ENCODE measurements at regions not wholly inside any gene's neighbourhood (a gene's known extent, or its start where the extent isn't known, plus 50 kb on each side); places are given as distances from the start of the nearest gene placed in this dataset.
A peak's percentile ranks its signal among the peaks of the same experiment; 100 is the strongest.

DNA sequence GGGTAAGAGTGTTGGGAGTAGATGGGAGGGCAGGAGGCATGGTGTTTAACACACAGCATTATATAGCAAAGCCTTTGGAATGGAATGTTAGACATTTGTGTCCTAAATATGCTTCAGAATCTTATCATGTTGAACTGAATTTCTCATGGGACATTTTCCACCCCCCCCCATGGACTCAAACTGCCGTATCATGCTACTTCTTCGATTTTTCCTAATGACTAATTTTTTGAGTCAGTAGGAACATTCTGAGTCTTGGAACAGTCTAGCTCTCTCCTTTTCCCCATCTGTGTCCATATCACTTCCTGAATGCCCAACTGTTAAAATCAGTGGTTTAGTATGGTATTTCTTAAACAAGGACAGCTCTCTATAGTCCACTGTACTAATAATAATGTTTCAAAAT lies 380.6 kb downstream of the TLE4 start:
- peaks cover 12% of the 10 kb centered on the region for H3K9me3 Mint-ChIP-seq
- H3K27ac Mint-ChIP-seq = no peak overlapping the region
- H3K4me3 Mint-ChIP-seq = no peak overlapping the region
- ATAC-seq = no peak
- H3K36me3 Mint-ChIP-seq = peaks cover 11% of the 10 kb centered on the region
- H3K4me1 Mint-ChIP-seq = no peaks in the 10 kb centered on the region
- H3K27me3 Mint-ChIP-seq = no peaks in the 10 kb centered on the region

DNA sequence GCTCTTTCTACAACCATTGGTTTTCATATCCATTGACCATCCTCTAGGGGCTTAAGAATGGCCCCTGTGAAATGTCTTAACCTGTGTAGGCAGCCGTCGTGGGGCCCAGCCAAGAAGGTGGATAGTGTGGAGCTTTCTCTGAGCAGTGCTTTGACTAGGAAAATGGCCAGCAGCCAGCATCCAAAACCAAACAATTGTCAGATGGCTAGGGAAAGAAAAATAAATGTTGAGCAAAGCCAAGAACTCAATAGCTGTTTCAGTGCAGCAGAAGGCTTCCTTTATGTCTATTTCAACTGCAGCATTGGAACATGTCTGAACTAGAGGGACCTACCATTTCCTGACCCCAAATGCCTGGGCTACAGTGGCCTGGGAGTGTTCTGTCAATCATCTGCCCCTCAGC lies 374.9 kb downstream of the TLE4 start:
- Mint-ChIP-seq H3K9me3 (peaks cover 2% of the 10 kb centered on the region), H3K27me3 (no peaks in the 10 kb centered on the region), H3K36me3 (no peaks in the 10 kb centered on the region), H3K27ac (no peak overlapping the region), H3K4me3 (no peak overlapping the region), H3K4me1 (peaks cover 6% of the 10 kb centered on the region)
- ATAC-seq = no peak

DNA sequence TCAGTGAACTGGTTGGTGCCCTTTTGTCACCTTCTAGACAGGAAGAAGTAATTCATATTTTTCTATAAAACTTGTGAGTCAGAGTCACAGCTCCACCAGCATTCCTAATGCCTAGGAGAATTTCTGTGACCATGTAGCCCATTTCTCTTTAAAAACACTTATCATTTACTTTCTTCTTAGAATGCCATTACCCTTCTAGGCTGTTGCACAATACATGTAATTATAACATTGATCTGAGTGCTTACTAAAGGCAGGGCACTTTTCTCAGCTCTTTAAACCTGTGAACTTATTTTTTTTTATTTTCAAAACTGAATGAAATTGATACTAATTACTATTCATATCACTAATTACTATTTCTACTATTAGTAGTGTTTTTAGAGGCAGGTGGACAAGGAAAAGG lies 373.7 kb downstream of the TLE4 start:
- Mint-ChIP-seq H3K27ac (no peak overlapping the region), H3K27me3 (no peaks in the 10 kb centered on the region), H3K4me3 (no peak overlapping the region), H3K4me1 (peaks cover 6% of the 10 kb centered on the region), H3K36me3 (no peaks in the 10 kb centered on the region), H3K9me3 (peaks cover 2% of the 10 kb centered on the region)
- no peak for ATAC-seq

DNA sequence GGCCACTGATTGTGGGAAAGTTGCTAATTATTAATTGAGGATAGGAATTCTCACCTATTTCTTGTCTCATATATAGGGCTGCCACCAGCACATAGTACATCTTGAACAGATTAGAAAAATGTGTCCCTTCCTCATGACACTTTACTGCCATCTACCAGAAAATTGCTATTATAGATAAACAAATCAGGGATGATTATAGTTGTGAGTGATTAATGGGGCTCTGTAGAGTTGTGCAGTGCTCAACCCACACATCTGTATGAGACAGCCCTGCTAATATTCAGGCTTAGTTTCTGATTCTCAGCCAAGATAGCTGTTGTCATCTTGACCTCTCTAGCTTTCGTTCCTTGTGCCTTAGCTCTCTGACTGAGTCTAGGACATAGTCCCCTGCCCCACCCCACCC lies 373.3 kb downstream of the TLE4 start:
- peak; percentile 48 for ATAC-seq
- no peaks in the 10 kb centered on the region for H3K27me3 Mint-ChIP-seq
- H3K9me3 Mint-ChIP-seq = peaks cover 2% of the 10 kb centered on the region
- no peaks in the 10 kb centered on the region for H3K36me3 Mint-ChIP-seq
- H3K4me1 Mint-ChIP-seq = peaks cover 6% of the 10 kb centered on the region
- no peak overlapping the region for H3K27ac Mint-ChIP-seq
- no peak overlapping the region for H3K4me3 Mint-ChIP-seq

DNA sequence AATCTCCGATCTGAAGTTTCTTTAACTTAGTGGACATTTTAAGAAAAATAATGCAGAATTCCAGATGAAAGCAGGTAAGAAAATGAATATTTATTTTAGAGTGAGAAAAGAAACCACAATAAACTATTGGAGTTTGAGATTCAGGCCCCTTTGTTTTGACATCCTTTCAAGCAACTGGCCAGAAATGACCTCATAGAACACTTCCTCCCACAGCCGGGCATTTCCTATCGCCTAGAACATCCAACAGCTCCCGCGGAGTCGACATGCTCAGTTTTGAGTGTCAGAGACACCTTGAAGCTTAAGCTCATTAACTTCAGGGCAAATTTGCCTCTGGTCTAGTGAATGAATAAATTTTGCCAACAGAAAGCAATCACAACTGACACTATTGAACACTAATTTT lies 369.2 kb downstream of the TLE4 start:
- H3K27me3 Mint-ChIP-seq = no peaks in the 10 kb centered on the region
- H3K27ac Mint-ChIP-seq = no peak overlapping the region
- peaks cover 12% of the 10 kb centered on the region for H3K4me1 Mint-ChIP-seq
- no peak for ATAC-seq
- H3K9me3 Mint-ChIP-seq = peaks cover 6% of the 10 kb centered on the region
- H3K4me3 Mint-ChIP-seq = no peak overlapping the region
- H3K36me3 Mint-ChIP-seq = no peaks in the 10 kb centered on the region

DNA sequence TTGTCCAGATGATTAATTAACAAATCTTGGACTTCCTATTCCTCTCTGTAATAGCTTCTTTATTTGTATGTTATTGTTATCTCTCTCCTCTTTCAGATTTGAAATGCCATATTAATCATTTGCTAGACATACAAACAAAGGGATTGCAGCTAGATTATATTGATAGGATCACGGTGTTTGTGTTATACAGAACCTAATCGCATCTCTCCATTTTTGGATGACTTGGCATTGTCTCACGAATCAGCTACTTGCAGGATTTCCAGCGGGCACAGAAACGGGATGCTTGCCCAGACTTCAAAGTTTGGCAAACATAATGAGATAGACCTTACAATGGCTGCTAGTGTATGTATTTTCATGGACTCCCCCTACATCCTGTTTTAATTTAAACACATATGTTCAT lies 368.1 kb downstream of the TLE4 start:
- H3K27ac Mint-ChIP-seq = no peak overlapping the region
- peaks cover 6% of the 10 kb centered on the region for H3K9me3 Mint-ChIP-seq
- peaks cover 12% of the 10 kb centered on the region for H3K4me1 Mint-ChIP-seq
- no peaks in the 10 kb centered on the region for H3K36me3 Mint-ChIP-seq
- no peak overlapping the region for H3K4me3 Mint-ChIP-seq
- no peaks in the 10 kb centered on the region for H3K27me3 Mint-ChIP-seq
- ATAC-seq = no peak

DNA sequence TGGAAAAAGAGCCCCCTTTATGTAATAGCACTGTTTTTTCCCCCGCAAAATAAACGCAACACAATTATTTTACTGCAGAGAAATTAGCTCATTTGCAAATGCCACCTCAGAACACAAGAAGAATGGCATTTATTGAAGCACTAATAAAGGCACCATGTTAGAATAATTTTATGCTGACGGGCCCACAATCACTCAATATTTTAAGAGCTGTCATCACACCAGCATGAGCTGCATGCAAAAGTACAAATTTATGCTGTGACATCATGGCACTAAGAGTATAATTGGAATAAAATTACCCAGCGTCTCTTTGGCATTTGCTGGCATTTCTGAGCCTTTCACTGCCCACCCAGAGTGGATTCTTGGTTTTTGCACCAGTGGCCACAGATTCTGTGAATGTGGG lies 364.6 kb downstream of the TLE4 start:
- ATAC-seq = no peak
- H3K4me3 Mint-ChIP-seq = no peak overlapping the region
- H3K27me3 Mint-ChIP-seq = no peaks in the 10 kb centered on the region
- H3K9me3 Mint-ChIP-seq = peaks cover 6% of the 10 kb centered on the region
- no peak overlapping the region for H3K27ac Mint-ChIP-seq
- peaks cover 7% of the 10 kb centered on the region for H3K4me1 Mint-ChIP-seq
- H3K36me3 Mint-ChIP-seq = no peaks in the 10 kb centered on the region

DNA sequence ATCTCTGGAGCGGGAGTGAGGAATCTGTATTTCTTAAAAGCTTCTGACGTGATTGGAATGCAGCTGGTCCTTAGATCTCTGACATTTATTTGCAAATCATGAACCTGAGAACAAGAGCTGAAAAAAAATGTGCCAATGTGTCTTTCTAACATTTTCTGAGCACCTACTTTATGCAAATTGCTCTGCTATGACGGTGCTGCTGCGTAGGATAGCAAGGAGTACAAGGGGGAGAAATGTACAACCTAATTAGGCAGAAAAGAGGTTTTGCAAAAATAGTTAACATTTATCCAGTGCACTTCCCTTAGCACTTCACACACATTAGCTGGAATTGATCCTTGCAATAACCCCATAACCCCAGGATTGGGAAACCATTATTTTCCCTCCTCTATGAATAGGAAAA lies 357.5 kb downstream of the TLE4 start:
- Mint-ChIP-seq H3K36me3 (no peaks in the 10 kb centered on the region), H3K27me3 (no peaks in the 10 kb centered on the region), H3K27ac (no peak overlapping the region), H3K4me1 (peaks cover 11% of the 10 kb centered on the region), H3K4me3 (no peak overlapping the region), H3K9me3 (no peaks in the 10 kb centered on the region)
- no peak for ATAC-seq

DNA sequence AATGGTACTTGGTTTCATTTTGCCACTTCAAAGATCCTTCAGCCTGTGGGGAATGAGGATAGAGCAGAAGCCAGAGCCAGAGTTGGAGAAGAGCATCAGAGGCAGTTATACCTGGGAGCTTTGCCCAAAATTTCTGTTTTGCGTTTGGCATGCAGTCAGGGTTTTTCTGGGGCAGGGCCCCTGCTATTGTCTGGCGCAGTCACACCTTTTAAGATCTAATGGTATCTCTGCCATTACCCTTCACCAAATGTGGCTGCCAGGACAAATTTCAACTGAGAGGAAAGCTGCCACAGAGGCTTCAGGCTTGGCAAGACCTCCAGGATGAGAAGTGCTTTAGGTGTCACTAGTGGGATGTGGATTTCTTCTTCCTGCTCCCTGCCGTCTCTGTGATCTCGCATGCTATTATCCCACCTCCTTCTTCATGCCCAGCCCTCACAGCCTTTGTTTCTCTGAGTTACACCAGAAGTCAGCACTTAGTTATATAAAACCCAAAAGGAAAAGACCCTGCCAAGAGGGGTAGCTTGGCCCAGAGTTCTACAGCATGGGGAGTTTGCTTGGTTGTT lies 357.0 kb downstream of the TLE4 start:
- Mint-ChIP-seq H3K27me3 (no peaks in the 10 kb centered on the region), H3K27ac (no peak overlapping the region), H3K4me1 (peaks cover 13% of the 10 kb centered on the region), H3K9me3 (no peaks in the 10 kb centered on the region), H3K36me3 (no peaks in the 10 kb centered on the region), H3K4me3 (no peak overlapping the region)
- no peak for ATAC-seq

DNA sequence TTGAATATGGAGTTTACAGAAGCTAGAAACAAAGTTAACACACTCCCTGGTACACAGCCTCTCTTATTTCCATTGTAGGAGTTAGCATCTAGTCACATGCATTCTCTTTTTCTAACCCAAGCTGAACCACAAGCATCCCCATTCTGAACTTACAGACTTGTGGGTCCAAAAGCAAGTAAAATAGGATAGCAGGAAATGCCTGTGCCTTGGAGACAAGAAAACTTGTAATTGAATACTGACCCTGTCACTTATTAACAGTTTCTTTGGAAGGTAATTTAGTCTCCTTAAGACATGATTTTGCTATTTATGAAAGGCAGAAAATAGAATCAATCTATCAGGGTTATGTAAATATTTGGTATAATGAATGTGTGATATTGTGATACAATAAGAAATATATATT lies 353.6 kb downstream of the TLE4 start:
- H3K27ac Mint-ChIP-seq = peak overlapping the region; percentile 15
- no peaks in the 10 kb centered on the region for H3K9me3 Mint-ChIP-seq
- ATAC-seq = no peak
- H3K36me3 Mint-ChIP-seq = no peaks in the 10 kb centered on the region
- H3K27me3 Mint-ChIP-seq = no peaks in the 10 kb centered on the region
- H3K4me1 Mint-ChIP-seq = peaks cover 18% of the 10 kb centered on the region
- H3K4me3 Mint-ChIP-seq = no peak overlapping the region

DNA sequence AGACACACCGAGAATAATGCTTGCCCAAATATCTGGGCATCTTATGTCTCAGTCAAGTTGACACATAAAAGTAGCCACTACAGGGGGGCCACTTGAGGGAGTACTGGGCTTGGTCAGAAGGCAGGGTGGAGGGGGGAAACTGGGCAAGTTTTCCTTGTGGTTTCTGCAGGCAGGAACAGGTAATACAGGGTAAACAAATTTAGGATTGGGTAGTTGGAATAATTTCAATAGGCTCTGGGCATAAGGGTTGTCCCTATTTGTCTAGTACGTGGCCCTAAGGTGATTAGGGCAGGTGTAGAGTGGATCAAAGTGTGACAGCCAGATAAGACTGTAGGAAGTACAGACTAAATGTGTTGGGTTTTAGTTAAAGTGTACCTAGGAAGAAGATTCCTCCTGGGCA lies 353.1 kb downstream of the TLE4 start:
- ATAC-seq = no peak
- Mint-ChIP-seq H3K27me3 (no peaks in the 10 kb centered on the region), H3K4me1 (peaks cover 18% of the 10 kb centered on the region), H3K9me3 (no peaks in the 10 kb centered on the region), H3K4me3 (no peak overlapping the region), H3K27ac (peak overlapping the region; percentile 15), H3K36me3 (no peaks in the 10 kb centered on the region)

DNA sequence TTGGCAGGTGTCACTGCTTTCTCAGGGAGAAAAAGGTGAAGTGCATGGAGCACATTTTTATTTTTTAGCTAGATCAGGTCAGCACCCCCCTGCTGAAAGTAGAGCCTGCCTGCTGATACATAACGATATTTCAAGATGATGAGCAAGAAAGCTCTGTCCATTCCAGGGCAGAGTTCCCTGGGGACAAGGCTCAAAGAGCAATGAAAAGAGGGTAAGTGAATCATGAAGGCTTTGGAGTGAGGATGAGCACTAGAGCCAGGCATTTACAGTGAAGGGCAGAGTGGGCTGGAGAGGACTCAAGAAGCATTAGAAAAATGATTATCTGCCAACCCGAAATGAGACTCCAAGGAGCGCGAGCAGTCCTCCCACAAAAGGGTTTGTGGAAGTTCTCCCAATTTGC lies 345.7 kb downstream of the TLE4 start:
- no peak for ATAC-seq
- Mint-ChIP-seq H3K4me1 (peaks cover 6% of the 10 kb centered on the region), H3K27me3 (no peaks in the 10 kb centered on the region), H3K27ac (no peak overlapping the region), H3K4me3 (no peak overlapping the region), H3K36me3 (no peaks in the 10 kb centered on the region), H3K9me3 (no peaks in the 10 kb centered on the region)

DNA sequence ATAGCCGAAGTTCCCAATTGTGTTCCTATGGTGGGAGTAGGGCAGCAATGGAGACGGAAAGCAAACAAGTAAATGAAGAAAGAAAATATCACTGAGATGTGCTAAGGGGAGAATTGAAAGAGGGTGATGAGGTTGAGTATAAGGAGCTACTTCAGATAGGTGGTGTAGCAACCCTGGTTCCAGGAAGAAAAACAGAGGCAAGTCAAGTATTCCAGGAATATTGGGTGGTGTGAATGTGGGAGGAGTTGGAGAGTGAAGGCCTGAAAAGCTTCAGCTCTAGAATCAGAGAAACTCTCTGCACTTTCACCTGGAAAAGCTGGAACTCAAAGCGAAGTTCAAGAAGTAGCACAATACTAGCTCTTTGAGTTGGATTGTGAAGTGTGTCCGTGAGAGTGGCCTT lies 342.1 kb downstream of the TLE4 start:
- H3K9me3 Mint-ChIP-seq = no peaks in the 10 kb centered on the region
- H3K27ac Mint-ChIP-seq = no peak overlapping the region

DNA sequence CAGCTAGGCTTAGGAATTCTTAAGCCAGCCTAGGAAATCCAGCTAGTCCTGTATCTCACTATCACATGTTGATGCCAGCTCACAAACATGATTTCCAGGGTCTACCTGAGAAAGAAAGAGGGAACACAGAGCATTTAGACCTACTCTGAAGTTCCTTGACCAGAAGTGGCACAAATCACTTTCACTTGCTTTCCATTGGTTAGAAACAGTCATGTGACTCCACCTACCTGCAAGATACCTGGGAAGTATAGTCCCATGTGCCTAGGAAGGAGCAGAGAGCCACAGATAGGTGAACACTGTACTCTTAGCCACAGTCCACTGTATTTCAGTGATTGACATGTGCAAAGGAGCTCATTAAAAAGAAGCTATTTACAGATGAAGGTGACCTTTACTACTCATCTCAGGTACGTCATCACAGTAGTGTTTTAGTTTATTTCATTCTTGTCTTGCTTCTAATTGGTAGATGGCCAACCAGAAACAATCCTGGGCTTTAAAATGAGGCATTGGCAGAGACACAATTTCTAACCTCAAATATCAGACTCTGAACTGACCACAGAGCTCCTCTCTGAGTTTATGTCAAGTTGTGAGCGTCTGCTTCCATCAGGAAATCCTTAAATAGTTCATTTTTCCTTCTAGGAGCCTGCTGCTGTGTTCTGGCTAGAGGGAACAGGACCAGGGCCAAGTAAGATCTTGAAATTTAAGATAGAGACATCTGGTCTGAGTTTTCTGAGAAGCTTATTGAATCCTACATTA lies 340.7 kb downstream of the TLE4 start:
- no peaks in the 10 kb centered on the region for H3K27me3 Mint-ChIP-seq
- H3K4me3 Mint-ChIP-seq = no peak overlapping the region
- H3K36me3 Mint-ChIP-seq = peaks cover 6% of the 10 kb centered on the region
- H3K27ac Mint-ChIP-seq = peak overlapping the region; percentile 12
- H3K4me1 Mint-ChIP-seq = peaks cover 12% of the 10 kb centered on the region
- H3K9me3 Mint-ChIP-seq = no peaks in the 10 kb centered on the region
- no peak for ATAC-seq

More for the DNA sequence above, 342.1 kb downstream of the TLE4 start:
- no peak for ATAC-seq
- Mint-ChIP-seq H3K27me3 (no peaks in the 10 kb centered on the region), H3K36me3 (peaks cover 6% of the 10 kb centered on the region), H3K4me3 (no peak overlapping the region), H3K4me1 (peaks cover 14% of the 10 kb centered on the region)

DNA sequence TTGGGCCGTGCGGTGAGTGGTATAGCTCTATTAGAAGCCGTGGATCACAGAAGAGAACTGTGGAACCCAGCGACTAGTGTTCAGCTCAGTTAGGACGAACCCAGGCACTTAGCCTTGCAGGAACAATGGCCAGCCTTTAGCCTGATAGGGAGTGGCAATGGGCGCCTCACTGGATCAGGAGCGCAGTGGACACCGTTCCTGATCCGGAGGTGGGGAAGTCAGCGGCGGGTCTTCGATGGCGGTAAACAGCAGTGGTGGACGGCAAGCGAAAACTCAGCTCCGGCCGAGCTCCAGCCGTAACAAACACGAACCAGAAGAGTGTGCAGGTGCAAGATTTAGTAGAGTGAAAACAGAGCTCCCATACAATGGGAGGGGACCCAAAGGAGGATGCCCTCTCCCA lies 340.0 kb downstream of the TLE4 start:
- ATAC-seq = no peak
- Mint-ChIP-seq H3K4me1 (peaks cover 9% of the 10 kb centered on the region), H3K9me3 (no peaks in the 10 kb centered on the region), H3K4me3 (no peak overlapping the region), H3K27me3 (no peaks in the 10 kb centered on the region), H3K27ac (no peak overlapping the region), H3K36me3 (peaks cover 6% of the 10 kb centered on the region)

DNA sequence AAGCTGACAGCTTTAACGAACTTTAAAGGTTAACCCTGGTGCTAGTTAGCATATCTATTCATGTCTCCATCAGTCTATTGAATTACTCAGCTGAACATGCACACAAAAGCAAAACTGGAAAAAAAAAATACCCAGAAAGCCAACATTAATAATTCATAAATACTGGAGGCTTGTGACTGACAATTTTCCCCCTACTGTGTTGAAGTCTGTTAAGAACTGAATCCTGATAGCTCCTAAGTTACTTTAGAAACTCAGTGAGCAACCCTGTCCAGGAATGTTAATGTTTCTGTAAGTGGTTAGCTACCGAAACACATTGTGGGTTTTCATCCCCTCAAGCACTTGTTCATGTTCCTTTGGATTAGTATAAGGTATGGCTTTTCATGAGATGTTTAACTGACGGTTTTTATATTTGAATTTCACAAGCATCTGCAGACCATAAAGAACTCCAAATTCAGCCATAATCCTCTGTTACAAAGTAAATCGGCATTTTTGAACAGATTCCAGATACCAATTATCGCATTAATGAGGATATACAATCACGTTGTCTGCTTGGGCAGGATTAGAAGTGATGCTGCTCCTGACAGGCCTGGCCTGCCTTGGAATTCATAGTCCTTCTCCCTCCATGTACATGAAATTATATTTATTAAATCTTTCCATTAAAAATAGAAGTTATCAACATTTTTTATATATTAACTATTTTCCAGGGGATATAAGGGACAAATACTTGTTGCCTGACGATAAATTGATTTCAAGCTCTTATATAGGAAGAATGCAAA lies 331.2 kb downstream of the TLE4 start:
- H3K4me3 Mint-ChIP-seq = no peak overlapping the region
- no peak for ATAC-seq
- peaks cover 2% of the 10 kb centered on the region for H3K9me3 Mint-ChIP-seq
- no peaks in the 10 kb centered on the region for H3K36me3 Mint-ChIP-seq
- no peaks in the 10 kb centered on the region for H3K27me3 Mint-ChIP-seq
- no peak overlapping the region for H3K27ac Mint-ChIP-seq
- H3K4me1 Mint-ChIP-seq = peaks cover 9% of the 10 kb centered on the region
